ENCODE measurements at regions not wholly inside any gene's neighbourhood (a gene's known extent, or its start where the extent isn't known, plus 50 kb on each side); places are given as distances from the start of the nearest gene placed in this dataset.
"Not testable (repeated sequence)": the region's sequence is repeated elsewhere in the genome, so short reads cannot be mapped to it uniquely, and the experiment has no call there.

GRCh38 chr21:20882462-20883407 lies 115.5 kb upstream of the NCAM2 start:
- no peak for DNase-seq

- DNase-seq = no peak
These were observed 114.8 kb upstream of the NCAM2 start for GRCh38 chr21:20883408-20883800.

GRCh38 chr21:20902511-20902910 lies 95.7 kb upstream of the NCAM2 start:
- DNase-seq = no peak

- no peak for DNase-seq
These were observed 95.2 kb upstream of the NCAM2 start for GRCh38 chr21:20902998-20903397.

- not testable (repeated sequence) for DNase-seq
These were observed 70.7 kb upstream of the NCAM2 start for GRCh38 chr21:20927555-20927954.

- no peak for DNase-seq
These were observed 55.7 kb upstream of the NCAM2 start for GRCh38 chr21:20942523-20942922.

- DNase-seq = no peak
These were observed 54.6 kb upstream of the NCAM2 start for GRCh38 chr21:20943561-20943997.

GRCh38 chr21:20944139-20944538 lies 54.1 kb upstream of the NCAM2 start:
- DNase-seq = no peak

GRCh38 chr21:20946701-20947100 lies 51.5 kb upstream of the NCAM2 start:
- DNase-seq = no peak

All from activated CD8-positive, alpha-beta memory T cell treated with anti-CD3 and anti-CD28 coated beads for 24 hours (primary cell).